ENCODE measurements at regions not wholly inside any gene's neighbourhood (a gene's known extent, or its start where the extent isn't known, plus 50 kb on each side); places are given as distances from the start of the nearest gene placed in this dataset.

DNA sequence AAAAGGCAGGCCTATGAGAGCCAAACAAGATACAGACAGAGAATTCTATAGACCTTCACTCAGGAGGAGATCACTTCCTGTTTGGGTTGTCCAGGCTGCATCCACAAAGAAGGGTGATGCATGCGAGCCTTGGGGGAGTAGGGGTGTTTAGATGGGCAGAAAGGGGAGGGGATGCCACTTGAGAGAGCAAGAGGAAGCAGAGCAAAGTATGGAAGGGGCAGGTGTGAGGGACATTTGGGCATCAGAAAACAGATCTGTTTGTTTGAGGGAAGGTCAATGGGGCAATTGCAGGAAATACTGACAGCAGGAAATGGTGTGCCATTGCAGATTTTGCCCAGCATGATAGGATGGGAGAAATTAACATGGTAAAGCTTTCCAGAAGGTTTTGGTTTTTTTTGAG lies 146.4 kb upstream of the FOXN3 start (continued):
- TF ChIP-seq LARP7 (IDR thresholded peaks at IDR 0.05) (no peak), NEUROD1 (IDR thresholded peaks at IDR 0.05; ENCODE audit: borderline replicate concordance, low read depth, low read length, partially characterized antibody) (no peak), ZFP1 (CRISPR knock-in tag; IDR thresholded peaks at IDR 0.05) (no peak), SMARCA4 (IDR thresholded peaks at IDR 0.05) (no peak), ADNP (tag; IDR thresholded peaks at IDR 0.05) (no peak), ZNF584 (CRISPR knock-in tag; IDR thresholded peaks at IDR 0.05; ENCODE audit: low read depth) (no peak), TRIM24 (IDR thresholded peaks at IDR 0.05) (no peak), POLR2G (IDR thresholded peaks at IDR 0.05; ENCODE audit: low read depth, low read length) (no peak), HIVEP1 (CRISPR knock-in tag; IDR thresholded peaks at IDR 0.05) (no peak)
- TF ChIP-seq, protein P1, sequence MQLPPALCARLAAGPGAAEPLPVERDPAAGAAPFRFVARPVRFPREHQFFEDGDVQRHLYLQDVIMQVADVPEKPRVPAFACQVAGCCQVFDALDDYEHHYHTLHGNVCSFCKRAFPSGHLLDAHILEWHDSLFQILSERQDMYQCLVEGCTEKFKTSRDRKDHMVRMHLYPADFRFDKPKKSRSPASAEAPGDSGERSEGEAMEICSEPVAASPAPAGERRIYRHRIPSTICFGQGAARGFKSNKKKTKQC (CRISPR knock-in tag; IDR thresholded peaks at IDR 0.05), result no peak
- TF ChIP-seq, protein P2, sequence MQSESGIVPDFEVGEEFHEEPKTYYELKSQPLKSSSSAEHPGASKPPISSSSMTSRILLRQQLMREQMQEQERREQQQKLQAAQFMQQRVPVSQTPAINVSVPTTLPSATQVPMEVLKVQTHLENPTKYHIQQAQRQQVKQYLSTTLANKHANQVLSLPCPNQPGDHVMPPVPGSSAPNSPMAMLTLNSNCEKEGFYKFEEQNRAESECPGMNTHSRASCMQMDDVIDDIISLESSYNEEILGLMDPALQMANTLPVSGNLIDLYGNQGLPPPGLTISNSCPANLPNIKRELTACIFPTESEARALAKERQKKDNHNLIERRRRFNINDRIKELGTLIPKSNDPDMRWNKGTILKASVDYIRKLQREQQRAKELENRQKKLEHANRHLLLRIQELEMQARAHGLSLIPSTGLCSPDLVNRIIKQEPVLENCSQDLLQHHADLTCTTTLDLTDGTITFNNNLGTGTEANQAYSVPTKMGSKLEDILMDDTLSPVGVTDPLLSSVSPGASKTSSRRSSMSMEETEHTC (IDR thresholded peaks at IDR 0.05), result no peak
- TF ChIP-seq, protein P3, sequence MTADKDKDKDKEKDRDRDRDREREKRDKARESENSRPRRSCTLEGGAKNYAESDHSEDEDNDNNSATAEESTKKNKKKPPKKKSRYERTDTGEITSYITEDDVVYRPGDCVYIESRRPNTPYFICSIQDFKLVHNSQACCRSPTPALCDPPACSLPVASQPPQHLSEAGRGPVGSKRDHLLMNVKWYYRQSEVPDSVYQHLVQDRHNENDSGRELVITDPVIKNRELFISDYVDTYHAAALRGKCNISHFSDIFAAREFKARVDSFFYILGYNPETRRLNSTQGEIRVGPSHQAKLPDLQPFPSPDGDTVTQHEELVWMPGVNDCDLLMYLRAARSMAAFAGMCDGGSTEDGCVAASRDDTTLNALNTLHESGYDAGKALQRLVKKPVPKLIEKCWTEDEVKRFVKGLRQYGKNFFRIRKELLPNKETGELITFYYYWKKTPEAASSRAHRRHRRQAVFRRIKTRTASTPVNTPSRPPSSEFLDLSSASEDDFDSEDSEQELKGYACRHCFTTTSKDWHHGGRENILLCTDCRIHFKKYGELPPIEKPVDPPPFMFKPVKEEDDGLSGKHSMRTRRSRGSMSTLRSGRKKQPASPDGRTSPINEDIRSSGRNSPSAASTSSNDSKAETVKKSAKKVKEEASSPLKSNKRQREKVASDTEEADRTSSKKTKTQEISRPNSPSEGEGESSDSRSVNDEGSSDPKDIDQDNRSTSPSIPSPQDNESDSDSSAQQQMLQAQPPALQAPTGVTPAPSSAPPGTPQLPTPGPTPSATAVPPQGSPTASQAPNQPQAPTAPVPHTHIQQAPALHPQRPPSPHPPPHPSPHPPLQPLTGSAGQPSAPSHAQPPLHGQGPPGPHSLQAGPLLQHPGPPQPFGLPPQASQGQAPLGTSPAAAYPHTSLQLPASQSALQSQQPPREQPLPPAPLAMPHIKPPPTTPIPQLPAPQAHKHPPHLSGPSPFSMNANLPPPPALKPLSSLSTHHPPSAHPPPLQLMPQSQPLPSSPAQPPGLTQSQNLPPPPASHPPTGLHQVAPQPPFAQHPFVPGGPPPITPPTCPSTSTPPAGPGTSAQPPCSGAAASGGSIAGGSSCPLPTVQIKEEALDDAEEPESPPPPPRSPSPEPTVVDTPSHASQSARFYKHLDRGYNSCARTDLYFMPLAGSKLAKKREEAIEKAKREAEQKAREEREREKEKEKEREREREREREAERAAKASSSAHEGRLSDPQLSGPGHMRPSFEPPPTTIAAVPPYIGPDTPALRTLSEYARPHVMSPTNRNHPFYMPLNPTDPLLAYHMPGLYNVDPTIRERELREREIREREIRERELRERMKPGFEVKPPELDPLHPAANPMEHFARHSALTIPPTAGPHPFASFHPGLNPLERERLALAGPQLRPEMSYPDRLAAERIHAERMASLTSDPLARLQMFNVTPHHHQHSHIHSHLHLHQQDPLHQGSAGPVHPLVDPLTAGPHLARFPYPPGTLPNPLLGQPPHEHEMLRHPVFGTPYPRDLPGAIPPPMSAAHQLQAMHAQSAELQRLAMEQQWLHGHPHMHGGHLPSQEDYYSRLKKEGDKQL (CRISPR knock-in tag; IDR thresholded peaks at IDR 0.05; ENCODE audit: borderline replicate concordance), result no peak
